HG03103 (cell line): ENCODE measurements at regions not wholly inside any gene's neighbourhood (a gene's known extent, or its start where the extent isn't known, plus 50 kb on each side); places are given as distances from the start of the nearest gene placed in this dataset.
"Not testable (repeated sequence)": the region's sequence is repeated elsewhere in the genome, so short reads cannot be mapped to it uniquely, and the experiment has no call there.

Experiments used
- ATAC-seq: cut with Tn5 transposase; IDR thresholded peaks from one replicate; pipeline ENCODE4 v1.9.1; 2021; ENCODE audit warnings: low read depth; ENCODE audit not compliant: unreplicated experiment

- no peak for ATAC-seq
Observed at GRCh38 chr4:34323549-34324320, 1920.6 kb downstream of the ARAP2 start.

GRCh38 chr4:34328939-34329338 lies 1915.4 kb downstream of the ARAP2 start:
- no peak for ATAC-seq

- ATAC-seq: not testable (repeated sequence)
Observed at GRCh38 chr4:34335156-34335555, 1909.2 kb downstream of the ARAP2 start.

GRCh38 chr4:34335556-34335955 lies 1908.8 kb downstream of the ARAP2 start:
- ATAC-seq: not testable (repeated sequence)

GRCh38 chr4:34362654-34363053 lies 1881.7 kb downstream of the ARAP2 start:
- ATAC-seq: no peak

- no peak for ATAC-seq
Observed at GRCh38 chr4:34363842-34364241, 1880.5 kb downstream of the ARAP2 start.

GRCh38 chr4:34365946-34366345 lies 1878.4 kb downstream of the ARAP2 start:
- no peak for ATAC-seq

GRCh38 chr4:34371676-34372075 lies 1872.6 kb downstream of the ARAP2 start:
- ATAC-seq: no peak

GRCh38 chr4:34372815-34373214 lies 1871.5 kb downstream of the ARAP2 start:
- ATAC-seq: no peak

GRCh38 chr4:34373456-34373855 lies 1870.9 kb downstream of the ARAP2 start:
- ATAC-seq: no peak

- ATAC-seq: no peak
Observed at GRCh38 chr4:34412233-34412632, 1832.1 kb downstream of the ARAP2 start.

GRCh38 chr4:34412911-34413310 lies 1831.4 kb downstream of the ARAP2 start:
- ATAC-seq: no peak

- no peak for ATAC-seq
Observed at GRCh38 chr4:34417160-34417559, 1827.2 kb downstream of the ARAP2 start.

- ATAC-seq: no peak
Observed at GRCh38 chr4:34419871-34420270, 1824.4 kb downstream of the ARAP2 start.

- ATAC-seq: no peak
Observed at GRCh38 chr4:34422472-34423175, 1821.7 kb downstream of the ARAP2 start.

- no peak for ATAC-seq
Observed at GRCh38 chr4:34432706-34433105, 1811.6 kb downstream of the ARAP2 start.

- not testable (repeated sequence) for ATAC-seq
Observed at GRCh38 chr4:34434377-34434776, 1809.9 kb downstream of the ARAP2 start.

GRCh38 chr4:34464196-34464595 lies 1780.1 kb downstream of the ARAP2 start:
- no peak for ATAC-seq

GRCh38 chr4:34466411-34466810 lies 1777.9 kb downstream of the ARAP2 start:
- no peak for ATAC-seq

GRCh38 chr4:34469516-34469915 lies 1774.8 kb downstream of the ARAP2 start:
- no peak for ATAC-seq

GRCh38 chr4:34485252-34485651 lies 1759.1 kb downstream of the ARAP2 start:
- no peak for ATAC-seq
